ENCODE measurements at regions not wholly inside any gene's neighbourhood (a gene's known extent, or its start where the extent isn't known, plus 50 kb on each side); places are given as distances from the start of the nearest gene placed in this dataset.

DNA sequence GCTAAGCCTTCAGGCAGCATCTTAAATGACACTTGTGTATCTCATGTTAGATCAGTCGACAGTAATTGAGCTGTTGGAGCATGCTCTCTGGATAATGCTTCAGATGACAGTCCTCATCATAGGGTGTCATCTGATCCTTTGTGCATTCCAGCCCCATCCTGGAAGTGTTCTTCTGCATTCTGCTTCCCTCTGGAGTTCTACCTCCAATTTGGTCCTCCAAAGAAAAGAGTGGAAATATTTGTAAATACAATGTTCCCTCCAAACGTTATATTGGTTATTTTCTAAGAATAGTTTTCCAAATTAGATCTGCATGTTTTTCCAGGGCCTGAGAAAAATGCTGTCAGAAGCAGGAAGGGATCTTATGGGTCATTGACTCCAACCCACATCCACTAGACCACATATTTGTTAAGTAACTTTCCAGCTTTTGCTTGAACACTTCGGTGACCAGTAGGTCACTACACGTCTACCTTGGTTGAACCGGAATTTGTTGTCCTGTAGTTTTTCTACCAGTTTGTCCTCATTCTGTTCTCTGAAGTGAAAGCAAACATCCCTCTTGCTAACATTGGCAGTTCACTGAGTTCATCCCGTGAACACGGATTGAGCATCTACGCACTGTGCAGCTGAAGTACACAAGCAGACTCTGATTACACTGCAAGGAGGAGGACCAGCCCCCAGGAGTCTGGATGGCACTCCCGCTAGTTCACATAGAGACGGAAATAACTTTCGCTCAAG is 136.0 kb downstream of the TLR5 start (continued):
- TF ChIP-seq, protein P1, sequence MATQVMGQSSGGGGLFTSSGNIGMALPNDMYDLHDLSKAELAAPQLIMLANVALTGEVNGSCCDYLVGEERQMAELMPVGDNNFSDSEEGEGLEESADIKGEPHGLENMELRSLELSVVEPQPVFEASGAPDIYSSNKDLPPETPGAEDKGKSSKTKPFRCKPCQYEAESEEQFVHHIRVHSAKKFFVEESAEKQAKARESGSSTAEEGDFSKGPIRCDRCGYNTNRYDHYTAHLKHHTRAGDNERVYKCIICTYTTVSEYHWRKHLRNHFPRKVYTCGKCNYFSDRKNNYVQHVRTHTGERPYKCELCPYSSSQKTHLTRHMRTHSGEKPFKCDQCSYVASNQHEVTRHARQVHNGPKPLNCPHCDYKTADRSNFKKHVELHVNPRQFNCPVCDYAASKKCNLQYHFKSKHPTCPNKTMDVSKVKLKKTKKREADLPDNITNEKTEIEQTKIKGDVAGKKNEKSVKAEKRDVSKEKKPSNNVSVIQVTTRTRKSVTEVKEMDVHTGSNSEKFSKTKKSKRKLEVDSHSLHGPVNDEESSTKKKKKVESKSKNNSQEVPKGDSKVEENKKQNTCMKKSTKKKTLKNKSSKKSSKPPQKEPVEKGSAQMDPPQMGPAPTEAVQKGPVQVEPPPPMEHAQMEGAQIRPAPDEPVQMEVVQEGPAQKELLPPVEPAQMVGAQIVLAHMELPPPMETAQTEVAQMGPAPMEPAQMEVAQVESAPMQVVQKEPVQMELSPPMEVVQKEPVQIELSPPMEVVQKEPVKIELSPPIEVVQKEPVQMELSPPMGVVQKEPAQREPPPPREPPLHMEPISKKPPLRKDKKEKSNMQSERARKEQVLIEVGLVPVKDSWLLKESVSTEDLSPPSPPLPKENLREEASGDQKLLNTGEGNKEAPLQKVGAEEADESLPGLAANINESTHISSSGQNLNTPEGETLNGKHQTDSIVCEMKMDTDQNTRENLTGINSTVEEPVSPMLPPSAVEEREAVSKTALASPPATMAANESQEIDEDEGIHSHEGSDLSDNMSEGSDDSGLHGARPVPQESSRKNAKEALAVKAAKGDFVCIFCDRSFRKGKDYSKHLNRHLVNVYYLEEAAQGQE (IDR thresholded peaks at IDR 0.05) = peak; percentile 68
- TF ChIP-seq, protein P2, sequence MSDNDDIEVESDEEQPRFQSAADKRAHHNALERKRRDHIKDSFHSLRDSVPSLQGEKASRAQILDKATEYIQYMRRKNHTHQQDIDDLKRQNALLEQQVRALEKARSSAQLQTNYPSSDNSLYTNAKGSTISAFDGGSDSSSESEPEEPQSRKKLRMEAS (IDR thresholded peaks at IDR 0.05) = peak; percentile 65

DNA sequence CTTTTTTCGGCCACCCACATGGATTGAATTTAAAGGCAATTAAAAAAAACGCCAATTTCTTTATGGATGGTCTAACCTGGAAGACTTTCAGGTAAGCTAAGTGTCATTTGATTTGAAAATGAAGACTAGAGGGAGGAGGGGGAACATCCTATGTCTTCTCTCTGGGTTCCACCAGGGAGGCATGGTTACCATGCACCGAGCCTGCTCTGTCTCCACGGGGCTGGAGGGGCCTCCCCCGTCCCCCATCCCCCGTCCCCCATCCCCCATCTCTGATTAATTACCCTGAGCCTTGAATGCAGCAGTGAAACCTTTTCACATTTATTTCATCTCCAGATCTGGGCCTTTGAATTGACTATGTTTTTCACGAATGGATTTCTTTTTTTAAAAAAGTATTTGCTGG is 135.1 kb downstream of the TLR5 start:
- Histone ChIP-seq H3K36me3 (ENCODE audit: control insufficient read depth in 4 of 4, insufficient read depth in 3 of 4, low read depth in 1 of 4, low read length in 3 of 4) (peaks cover 0 to 13% (median 9%) of the 10 kb centered on the region in 4 donors), H3K9me3 (ENCODE audit: control insufficient read depth in 4 of 4, low read length in 3 of 4) (no peaks in the 10 kb centered on the region), H3K9ac (ENCODE audit: low read depth in 1 of 2, low read length in 2 of 2) (peak overlapping the region in 1 of 2 donors; percentile 61), H3K4me3 (ENCODE audit: low read depth in 1 of 3, low read length in 3 of 3) (no peak overlapping the region), H3K4me1 (ENCODE audit: control insufficient read depth in 4 of 4, insufficient read depth in 4 of 4, low read length in 3 of 4) (peaks cover 5 to 28% (median 19%) of the 10 kb centered on the region in 4 donors), H3K27ac (ENCODE audit: low read depth in 1 of 2, low read length in 2 of 2) (peak overlapping the region; percentile 62 to 66), H3K27me3 (ENCODE audit: control insufficient read depth in 4 of 4, insufficient read depth in 4 of 4, low read length in 3 of 4) (no peaks in the 10 kb centered on the region)
- no peak for DNase-seq (ENCODE audit: low spot score)
- 85% methylated on average over 7 of the region's 7 CpGs for WGBS
- TF ChIP-seq RXRA (IDR thresholded peaks at IDR 0.05) (no peak), RAD21 (IDR thresholded peaks at IDR 0.05) (no peak), NR2F2 (IDR thresholded peaks at IDR 0.05) (no peak), FOXA1 (IDR thresholded peaks at IDR 0.05) (no peak), HNF4A (conservative IDR thresholded peaks at IDR 0.05) (no peak), FOXA2 (IDR thresholded peaks at IDR 0.05) (no peak), TAF1 (conservative IDR thresholded peaks at IDR 0.05) (no peak), SP1 (IDR thresholded peaks at IDR 0.05) (no peak)
- TF ChIP-seq, protein P2 (IDR thresholded peaks at IDR 0.05) = no peak
- TF ChIP-seq, protein P3, sequence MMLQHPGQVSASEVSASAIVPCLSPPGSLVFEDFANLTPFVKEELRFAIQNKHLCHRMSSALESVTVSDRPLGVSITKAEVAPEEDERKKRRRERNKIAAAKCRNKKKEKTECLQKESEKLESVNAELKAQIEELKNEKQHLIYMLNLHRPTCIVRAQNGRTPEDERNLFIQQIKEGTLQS (IDR thresholded peaks at IDR 0.05) = no peak

DNA sequence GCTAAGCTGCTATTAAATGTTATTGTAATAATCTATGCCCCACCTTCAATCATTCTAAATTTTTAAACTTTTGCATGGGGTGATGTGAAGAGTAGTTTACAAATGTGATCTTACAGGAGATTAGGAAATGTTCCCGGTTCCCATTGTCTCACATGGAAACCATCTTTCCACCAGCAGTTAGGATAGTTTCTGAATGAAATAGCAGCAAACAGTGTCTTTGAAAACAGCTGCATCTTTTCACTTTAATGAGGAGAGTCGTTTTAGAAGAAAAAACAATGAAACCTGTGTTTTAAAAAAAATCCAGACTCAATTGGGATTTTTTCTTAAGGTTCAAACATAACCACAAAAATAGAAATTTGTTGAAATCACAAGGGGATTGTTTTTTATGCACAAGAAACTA is 134.2 kb downstream of the TLR5 start:
- no peak for DNase-seq (ENCODE audit: low spot score)
- TF ChIP-seq RXRA (IDR thresholded peaks at IDR 0.05) (no peak), TAF1 (conservative IDR thresholded peaks at IDR 0.05) (no peak), SP1 (IDR thresholded peaks at IDR 0.05) (no peak), JUND (IDR thresholded peaks at IDR 0.05) (no peak)
- TF ChIP-seq, protein P3 (IDR thresholded peaks at IDR 0.05) = no peak
- TF ChIP-seq, protein P1 (IDR thresholded peaks at IDR 0.05) = no peak
- Histone ChIP-seq H3K4me3 (ENCODE audit: low read depth in 1 of 3, low read length in 3 of 3) (no peak overlapping the region), H3K27me3 (ENCODE audit: control insufficient read depth in 4 of 4, insufficient read depth in 4 of 4, low read length in 3 of 4) (no peaks in the 10 kb centered on the region), H3K9me3 (ENCODE audit: control insufficient read depth in 4 of 4, low read length in 3 of 4) (no peaks in the 10 kb centered on the region), H3K4me1 (ENCODE audit: control insufficient read depth in 4 of 4, insufficient read depth in 4 of 4, low read length in 3 of 4) (peaks cover 5 to 28% (median 19%) of the 10 kb centered on the region in 4 donors), H3K9ac (ENCODE audit: low read depth in 1 of 2, low read length in 2 of 2) (no peak overlapping the region), H3K36me3 (ENCODE audit: control insufficient read depth in 4 of 4, insufficient read depth in 3 of 4, low read depth in 1 of 4, low read length in 3 of 4) (peaks cover 0 to 5% (median 2%) of the 10 kb centered on the region in 4 donors), H3K27ac (ENCODE audit: low read depth in 1 of 2, low read length in 2 of 2) (no peak overlapping the region)
- 64% methylated on average over 2 of the region's 2 CpGs for WGBS
